SU-DHL-6 (cell line): ENCODE measurements at regions not wholly inside any gene's neighbourhood (a gene's known extent, or its start where the extent isn't known, plus 50 kb on each side); places are given as distances from the start of the nearest gene placed in this dataset.

Source experiments
- H2AFZ ChIP-seq: fragments of 200-600 bp; sonication (generic); 2 replicates; pipeline ENCODE4 v1.6.1; 2014; ENCODE audit warnings: low read depth, mild to moderate bottlenecking, moderate library complexity, mixed read lengths, antibody characterized with exemption, low read length; ENCODE audit not compliant: severe bottlenecking
- H3F3A ChIP-seq: fragments of 200-600 bp; shearing (Covaris generic); 2 replicates; pipeline ENCODE4 v1.6.0; 2016; ENCODE audit warnings: antibody characterized with exemption, mild to moderate bottlenecking; ENCODE audit not compliant: insufficient read depth
- H3K27ac ChIP-seq: fragments of 200-600 bp; sonication (generic); 2 replicates; pipeline ENCODE4 v1.5.1; 2016; ENCODE audit warnings: low read depth, mild to moderate bottlenecking, low read length, moderate library complexity, mixed read lengths
- H3K27me3 ChIP-seq: fragments of 200-600 bp; sonication (generic), shearing (Covaris generic); 2 replicates; pipeline ENCODE4 v1.6.0; 2014; ENCODE audit warnings: mild to moderate bottlenecking, low read length
- H3K36me3 ChIP-seq: fragments of 200-600 bp; sonication (generic); 2 replicates; pipeline ENCODE4 v1.6.1; 2014; ENCODE audit warnings: mild to moderate bottlenecking, low read length, mixed read lengths
- H3K4me2 ChIP-seq: fragments of 300-600, 200-600 bp; shearing (Covaris generic), sonication (generic); 2 replicates; pipeline ENCODE4 v1.6.0; 2014; ENCODE audit warnings: low read length, low read depth, mild to moderate bottlenecking; ENCODE audit not compliant: poor library complexity, severe bottlenecking
- H3K4me3 ChIP-seq: fragments of 200-600 bp; sonication (generic); 2 replicates; pipeline ENCODE4 v1.5.1; 2014; ENCODE audit warnings: antibody characterized with exemption, low read length, mild to moderate bottlenecking, mixed read lengths; ENCODE audit not compliant: insufficient read depth, poor library complexity, severe bottlenecking
- H3K79me2 ChIP-seq: fragments of 200-600 bp; sonication (generic); 2 replicates; pipeline ENCODE4 v1.6.1; 2014; ENCODE audit warnings: mild to moderate bottlenecking, low read length, moderate library complexity; ENCODE audit not compliant: insufficient read depth
- H3K9ac ChIP-seq: fragments of 200-600 bp; sonication (generic); 2 replicates; pipeline ENCODE4 v1.7.0; 2014; ENCODE audit warnings: mild to moderate bottlenecking, low read length
- H3K9me2 ChIP-seq: fragments of 200-600 bp; sonication (generic); replicated peaks from 2 replicates; pipeline ENCODE4 v1.6.1; 2014; ENCODE audit warnings: low read length; ENCODE audit not compliant: insufficient read depth
- H3K9me3 ChIP-seq: fragments of 200-600 bp; sonication (generic); 2 replicates; pipeline ENCODE4 v1.6.1; 2014; ENCODE audit warnings: low read length, mixed read lengths; ENCODE audit not compliant: insufficient read depth
- H4K20me1 ChIP-seq: fragments of 200-600 bp; sonication (generic); 2 replicates; pipeline ENCODE4 v1.6.1; 2014; ENCODE audit warnings: low read depth, mild to moderate bottlenecking, antibody characterized with exemption, low read length, moderate library complexity, mixed read lengths
- EZH2phosphoT487 ChIP-seq: fragments of 200-600 bp; sonication (generic), shearing (Covaris generic); conservative IDR thresholded peaks from 2 replicates; pipeline ENCODE4 v1.6.1; 2018; ENCODE audit warnings: mild to moderate bottlenecking, antibody characterized with exemption, low read length, moderate library complexity, mixed read lengths
- TF ChIP-seq, protein P1 (sequence below): fragments of 200-600 bp; sonication (generic); IDR thresholded peaks from one replicate; pipeline ENCODE4 v1.5.1; 2017; ENCODE audit warnings: antibody characterized with exemption, mild to moderate bottlenecking, low read length, moderate library complexity; ENCODE audit not compliant: insufficient read depth, poor library complexity, severe bottlenecking

DNA sequence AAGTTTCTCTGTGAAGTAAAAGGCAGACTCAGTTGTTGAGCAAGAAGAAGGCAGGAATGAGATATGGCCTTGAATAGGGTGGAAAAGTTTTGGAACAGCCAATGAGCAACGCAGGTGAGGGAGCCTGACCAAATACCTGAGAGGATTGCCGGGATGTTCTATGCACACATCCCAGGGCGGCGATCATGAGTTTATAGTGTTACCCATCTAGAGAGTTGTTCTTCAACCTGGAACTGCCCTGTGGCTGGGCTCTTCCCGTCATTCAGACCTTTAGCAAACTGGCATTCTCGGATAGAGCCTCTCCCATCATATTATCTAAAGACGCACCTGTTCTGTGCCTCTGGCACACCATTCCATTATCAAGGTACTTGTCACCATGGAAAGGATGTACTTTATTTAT lies 103.0 kb upstream of the KIF5B start:
- Histone ChIP-seq H3K9ac (no peak overlapping the region), H3K9me3 (no peaks in the 10 kb centered on the region), H4K20me1 (no peaks in the 10 kb centered on the region), H3K79me2 (no peaks in the 10 kb centered on the region), H3K4me3 (no peak overlapping the region), H2AFZ (no peak overlapping the region), H3K27me3 (no peaks in the 10 kb centered on the region), H3K4me2 (no peak overlapping the region), H3K9me2 (no peaks in the 10 kb centered on the region), H3K27ac (no peak overlapping the region), H3K36me3 (no peaks in the 10 kb centered on the region), H3F3A (no peaks in the 10 kb centered on the region)
- TF ChIP-seq, protein P1, sequence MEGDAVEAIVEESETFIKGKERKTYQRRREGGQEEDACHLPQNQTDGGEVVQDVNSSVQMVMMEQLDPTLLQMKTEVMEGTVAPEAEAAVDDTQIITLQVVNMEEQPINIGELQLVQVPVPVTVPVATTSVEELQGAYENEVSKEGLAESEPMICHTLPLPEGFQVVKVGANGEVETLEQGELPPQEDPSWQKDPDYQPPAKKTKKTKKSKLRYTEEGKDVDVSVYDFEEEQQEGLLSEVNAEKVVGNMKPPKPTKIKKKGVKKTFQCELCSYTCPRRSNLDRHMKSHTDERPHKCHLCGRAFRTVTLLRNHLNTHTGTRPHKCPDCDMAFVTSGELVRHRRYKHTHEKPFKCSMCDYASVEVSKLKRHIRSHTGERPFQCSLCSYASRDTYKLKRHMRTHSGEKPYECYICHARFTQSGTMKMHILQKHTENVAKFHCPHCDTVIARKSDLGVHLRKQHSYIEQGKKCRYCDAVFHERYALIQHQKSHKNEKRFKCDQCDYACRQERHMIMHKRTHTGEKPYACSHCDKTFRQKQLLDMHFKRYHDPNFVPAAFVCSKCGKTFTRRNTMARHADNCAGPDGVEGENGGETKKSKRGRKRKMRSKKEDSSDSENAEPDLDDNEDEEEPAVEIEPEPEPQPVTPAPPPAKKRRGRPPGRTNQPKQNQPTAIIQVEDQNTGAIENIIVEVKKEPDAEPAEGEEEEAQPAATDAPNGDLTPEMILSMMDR: no peak
- TF ChIP-seq EZH2phosphoT487: no peak

DNA sequence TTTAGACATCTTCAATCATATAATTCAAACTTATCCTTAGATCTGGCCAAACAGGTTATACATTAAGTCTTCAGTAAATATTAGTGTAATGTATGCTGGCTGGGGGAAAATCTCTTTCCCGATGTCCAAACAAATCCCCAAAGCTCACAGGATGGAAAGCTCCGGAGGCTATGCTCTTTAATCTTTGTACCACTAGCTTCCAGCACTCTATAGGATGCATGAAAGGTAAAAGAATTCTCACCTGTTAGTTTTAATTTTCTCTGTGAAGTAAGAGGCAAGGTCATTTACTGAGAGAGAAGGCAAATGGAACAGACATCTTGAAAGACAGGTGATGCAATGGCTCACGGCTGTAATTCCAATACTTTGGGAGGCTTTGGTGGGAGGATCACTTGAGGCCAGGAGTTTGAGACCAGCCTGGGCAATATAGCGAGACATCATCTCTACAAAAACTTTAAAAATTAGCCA lies 99.8 kb upstream of the KIF5B start:
- H3K27ac ChIP-seq: no peak overlapping the region

DNA sequence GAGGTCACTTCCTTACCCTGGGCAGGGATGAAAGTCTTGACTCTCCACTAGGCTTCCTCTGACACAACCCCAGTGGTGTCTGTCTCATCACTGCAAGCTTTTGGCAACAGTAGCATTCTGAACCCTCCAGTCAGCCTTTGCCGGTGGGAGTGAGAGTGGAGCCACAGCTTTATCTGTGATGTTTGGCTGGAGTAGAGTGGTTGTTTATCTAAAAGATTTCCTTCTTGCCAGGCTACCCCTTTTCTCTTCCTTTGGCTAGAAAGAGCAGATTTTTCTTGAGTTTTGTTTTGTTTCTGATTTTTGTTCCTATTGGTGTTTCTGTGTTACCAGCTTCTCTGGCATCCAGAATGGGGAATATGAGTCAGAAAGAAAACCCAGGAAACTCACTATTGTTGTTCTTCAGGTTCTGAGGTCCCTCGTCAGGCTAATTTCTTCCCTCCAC lies 98.9 kb upstream of the KIF5B start:
- no peak overlapping the region for H2AFZ ChIP-seq
- no peaks in the 10 kb centered on the region for H3K27me3 ChIP-seq
- no peak overlapping the region for H3K9ac ChIP-seq
- no peak overlapping the region for H3K4me3 ChIP-seq
- no peaks in the 10 kb centered on the region for H3F3A ChIP-seq
- H3K36me3 ChIP-seq: no peaks in the 10 kb centered on the region; the same call in 1 of the 2 replicates
- H3K9me3 ChIP-seq: peaks cover 3% of the 10 kb centered on the region; the same call in 1 of the 2 replicates
- TF ChIP-seq, protein P1: no peak
- no peak for TF ChIP-seq EZH2phosphoT487
- H3K79me2 ChIP-seq: no peaks in the 10 kb centered on the region
- no peak overlapping the region for H3K4me2 ChIP-seq
- H3K9me2 ChIP-seq: no peaks in the 10 kb centered on the region
- no peaks in the 10 kb centered on the region for H4K20me1 ChIP-seq
- no peak overlapping the region for H3K27ac ChIP-seq

More for the DNA sequence above, 99.8 kb upstream of the KIF5B start:
- H3K9me2 ChIP-seq: no peaks in the 10 kb centered on the region
- H3K9me3 ChIP-seq: peaks cover 3% of the 10 kb centered on the region; the same call in 1 of the 2 replicates
- no peaks in the 10 kb centered on the region for H4K20me1 ChIP-seq
- no peak overlapping the region for H2AFZ ChIP-seq
- H3K79me2 ChIP-seq: no peaks in the 10 kb centered on the region
- H3K36me3 ChIP-seq: no peaks in the 10 kb centered on the region; the same call in 1 of the 2 replicates
- H3K9ac ChIP-seq: no peak overlapping the region
- H3K4me3 ChIP-seq: no peak overlapping the region
- no peak overlapping the region for H3K4me2 ChIP-seq
- TF ChIP-seq, protein P1: no peak
- no peak for TF ChIP-seq EZH2phosphoT487
- no peaks in the 10 kb centered on the region for H3K27me3 ChIP-seq
- no peaks in the 10 kb centered on the region for H3F3A ChIP-seq
